ENCODE measurements at regions not wholly inside any gene's neighbourhood (a gene's known extent, or its start where the extent isn't known, plus 50 kb on each side); places are given as distances from the start of the nearest gene placed in this dataset.

- Histone ChIP-seq H3K36me3 (ENCODE audit: control insufficient read depth, insufficient read depth, low read length) (no peaks in the 10 kb centered on the region), H3K27me3 (ENCODE audit: control insufficient read depth, insufficient read depth, low read length) (no peaks in the 10 kb centered on the region), H3K4me3 (ENCODE audit: low read depth, low read length) (no peak overlapping the region)
- FAIRE-seq (peak; percentile 97), DNase-seq (ENCODE audit: low read depth) (peak; percentile 100)
- TF ChIP-seq, protein P1, sequence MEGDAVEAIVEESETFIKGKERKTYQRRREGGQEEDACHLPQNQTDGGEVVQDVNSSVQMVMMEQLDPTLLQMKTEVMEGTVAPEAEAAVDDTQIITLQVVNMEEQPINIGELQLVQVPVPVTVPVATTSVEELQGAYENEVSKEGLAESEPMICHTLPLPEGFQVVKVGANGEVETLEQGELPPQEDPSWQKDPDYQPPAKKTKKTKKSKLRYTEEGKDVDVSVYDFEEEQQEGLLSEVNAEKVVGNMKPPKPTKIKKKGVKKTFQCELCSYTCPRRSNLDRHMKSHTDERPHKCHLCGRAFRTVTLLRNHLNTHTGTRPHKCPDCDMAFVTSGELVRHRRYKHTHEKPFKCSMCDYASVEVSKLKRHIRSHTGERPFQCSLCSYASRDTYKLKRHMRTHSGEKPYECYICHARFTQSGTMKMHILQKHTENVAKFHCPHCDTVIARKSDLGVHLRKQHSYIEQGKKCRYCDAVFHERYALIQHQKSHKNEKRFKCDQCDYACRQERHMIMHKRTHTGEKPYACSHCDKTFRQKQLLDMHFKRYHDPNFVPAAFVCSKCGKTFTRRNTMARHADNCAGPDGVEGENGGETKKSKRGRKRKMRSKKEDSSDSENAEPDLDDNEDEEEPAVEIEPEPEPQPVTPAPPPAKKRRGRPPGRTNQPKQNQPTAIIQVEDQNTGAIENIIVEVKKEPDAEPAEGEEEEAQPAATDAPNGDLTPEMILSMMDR (IDR thresholded peaks at IDR 0.05; ENCODE audit: insufficient read depth, low read length, severe bottlenecking): no peak
Measured at GRCh38 chr3:189563853-189564563, 67.2 kb upstream of the TP63 start.

- no peak for FAIRE-seq
- H3K27me3 ChIP-seq (ENCODE audit: control insufficient read depth, insufficient read depth, low read length): no peaks in the 10 kb centered on the region
- no peak for DNase-seq (ENCODE audit: low read depth)
- no peak overlapping the region for H3K4me3 ChIP-seq (ENCODE audit: low read depth, low read length)
- H3K36me3 ChIP-seq (ENCODE audit: control insufficient read depth, insufficient read depth, low read length): no peaks in the 10 kb centered on the region
- TF ChIP-seq, protein P1 (IDR thresholded peaks at IDR 0.05; ENCODE audit: insufficient read depth, low read length, severe bottlenecking): no peak
Measured at GRCh38 chr3:189566550-189567130, 64.5 kb upstream of the TP63 start.

DNA sequence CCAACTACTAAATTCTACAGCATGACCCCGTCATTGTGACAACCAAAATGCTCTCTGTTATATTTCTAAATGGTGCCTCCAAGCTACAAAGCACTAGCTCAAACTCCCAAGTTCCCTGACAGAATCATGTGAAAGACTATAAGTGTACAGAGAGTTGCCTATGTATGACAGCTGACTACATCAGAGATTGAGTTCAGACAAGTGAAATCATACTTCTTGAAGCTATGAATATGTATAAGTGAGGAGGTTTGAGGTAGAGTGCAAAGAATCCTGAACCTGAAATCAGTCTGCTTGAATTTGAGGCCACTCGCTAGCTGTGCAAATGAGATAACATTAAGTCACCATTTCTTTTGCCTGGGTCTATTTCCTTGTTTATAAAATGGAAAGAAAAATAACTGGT is 63.9 kb upstream of the TP63 start:
- Histone ChIP-seq H3K27me3 (ENCODE audit: control insufficient read depth, insufficient read depth, low read length) (no peaks in the 10 kb centered on the region), H3K36me3 (ENCODE audit: control insufficient read depth, insufficient read depth, low read length) (no peaks in the 10 kb centered on the region), H3K4me3 (ENCODE audit: low read depth, low read length) (no peak overlapping the region)
- DNase-seq (ENCODE audit: low read depth) (no peak), FAIRE-seq (no peak)
- TF ChIP-seq, protein P1 (IDR thresholded peaks at IDR 0.05; ENCODE audit: insufficient read depth, low read length, severe bottlenecking): no peak

GRCh38 chr3:189567766-189568420 is 63.3 kb upstream of the TP63 start:
- no peak for DNase-seq (ENCODE audit: low read depth)
- TF ChIP-seq, protein P1 (IDR thresholded peaks at IDR 0.05; ENCODE audit: insufficient read depth, low read length, severe bottlenecking): no peak
- FAIRE-seq: no peak
- Histone ChIP-seq H3K4me3 (ENCODE audit: low read depth, low read length) (no peak overlapping the region), H3K36me3 (ENCODE audit: control insufficient read depth, insufficient read depth, low read length) (no peaks in the 10 kb centered on the region), H3K27me3 (ENCODE audit: control insufficient read depth, insufficient read depth, low read length) (no peaks in the 10 kb centered on the region)

DNA sequence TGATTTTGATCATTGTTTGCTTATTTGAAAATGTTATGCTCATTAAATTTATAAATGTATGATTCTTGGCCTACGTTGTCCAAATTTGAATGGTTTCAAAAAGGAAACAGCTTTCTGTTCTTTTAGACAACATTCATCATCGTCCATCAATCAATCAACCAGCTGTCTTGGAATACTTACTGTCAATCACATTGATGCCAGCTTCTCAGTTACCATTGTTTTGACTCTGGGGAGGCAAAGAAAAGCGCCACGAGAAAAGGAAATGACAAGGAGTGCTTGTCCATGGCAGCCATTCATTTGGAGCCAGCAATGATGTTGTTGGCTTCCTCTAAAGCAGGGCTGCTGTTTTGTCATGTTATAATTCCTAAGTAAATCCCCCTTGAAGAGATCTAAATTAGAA is 62.2 kb upstream of the TP63 start:
- no peak for DNase-seq (ENCODE audit: low read depth)
- TF ChIP-seq, protein P1 (IDR thresholded peaks at IDR 0.05; ENCODE audit: insufficient read depth, low read length, severe bottlenecking): no peak
- H3K4me3 ChIP-seq (ENCODE audit: low read depth, low read length): no peak overlapping the region
- FAIRE-seq: no peak
- no peaks in the 10 kb centered on the region for H3K36me3 ChIP-seq (ENCODE audit: control insufficient read depth, insufficient read depth, low read length)
- H3K27me3 ChIP-seq (ENCODE audit: control insufficient read depth, insufficient read depth, low read length): no peaks in the 10 kb centered on the region

All from bronchial epithelial cell (primary cell).